ENCODE measurements at regions not wholly inside any gene's neighbourhood (a gene's known extent, or its start where the extent isn't known, plus 50 kb on each side); places are given as distances from the start of the nearest gene placed in this dataset.

GRCh38 chr4:136748165-136748564 is 784.1 kb downstream of the PCDH18 start:
- FAIRE-seq = no peak

GRCh38 chr4:136743238-136743637 is 789.1 kb downstream of the PCDH18 start:
- FAIRE-seq = no peak

GRCh38 chr4:136742333-136742732 is 790.0 kb downstream of the PCDH18 start:
- no peak for FAIRE-seq

- FAIRE-seq = no peak
These were observed 790.8 kb downstream of the PCDH18 start for GRCh38 chr4:136741468-136741867.

- FAIRE-seq = no peak
These were observed 792.0 kb downstream of the PCDH18 start for GRCh38 chr4:136740326-136740725.

GRCh38 chr4:136737066-136737465 is 795.2 kb downstream of the PCDH18 start:
- no peak for FAIRE-seq

GRCh38 chr4:136731025-136731424 is 801.3 kb downstream of the PCDH18 start:
- FAIRE-seq = no peak

GRCh38 chr4:136725286-136726081 is 806.8 kb downstream of the PCDH18 start:
- FAIRE-seq = no peak

GRCh38 chr4:136713140-136713539 is 819.2 kb downstream of the PCDH18 start:
- no peak for FAIRE-seq

GRCh38 chr4:136709897-136710296 is 822.4 kb downstream of the PCDH18 start:
- peak; percentile 98 for FAIRE-seq

GRCh38 chr4:136706942-136707341 is 825.4 kb downstream of the PCDH18 start:
- no peak for FAIRE-seq

- FAIRE-seq = no peak
These were observed 832.4 kb downstream of the PCDH18 start for GRCh38 chr4:136699905-136700304.

- FAIRE-seq = no peak
These were observed 840.7 kb downstream of the PCDH18 start for GRCh38 chr4:136691607-136692006.

GRCh38 chr4:136690360-136690759 is 841.9 kb downstream of the PCDH18 start:
- FAIRE-seq = no peak

- no peak for FAIRE-seq
These were observed 844.7 kb downstream of the PCDH18 start for GRCh38 chr4:136687596-136687995.

- FAIRE-seq = no peak
These were observed 845.2 kb downstream of the PCDH18 start for GRCh38 chr4:136687118-136687517.

GRCh38 chr4:136680761-136681160 is 851.5 kb downstream of the PCDH18 start:
- no peak for FAIRE-seq

GRCh38 chr4:136680271-136680670 is 852.0 kb downstream of the PCDH18 start:
- no peak for FAIRE-seq

- FAIRE-seq = no peak
These were observed 862.0 kb downstream of the PCDH18 start for GRCh38 chr4:136670265-136670664.

- FAIRE-seq = no peak
These were observed 867.3 kb downstream of the PCDH18 start for GRCh38 chr4:136664988-136665387.

GRCh38 chr4:136662539-136662938 is 869.8 kb downstream of the PCDH18 start:
- FAIRE-seq = no peak

- no peak for FAIRE-seq
These were observed 878.5 kb downstream of the PCDH18 start for GRCh38 chr4:136653640-136654406.

GRCh38 chr4:136651932-136652331 is 880.4 kb downstream of the PCDH18 start:
- FAIRE-seq = no peak

GRCh38 chr4:136651278-136651667 is 881.0 kb downstream of the PCDH18 start:
- no peak for FAIRE-seq
